Dermis blood vessel endothelial cell (primary cell): ENCODE measurements at regions not wholly inside any gene's neighbourhood (a gene's known extent, or its start where the extent isn't known, plus 50 kb on each side); places are given as distances from the start of the nearest gene placed in this dataset.
"Not testable (repeated sequence)": the region's sequence is repeated elsewhere in the genome, so short reads cannot be mapped to it uniquely, and the experiment has no call there.

Experiments
- DNase-seq: peaks from one replicate; pipeline ENCODE4 v3.0.0; 2010

- no peak for DNase-seq
These were observed 472.9 kb upstream of the FSIP2 start for GRCh38 chr2:185265747-185266146.

GRCh38 chr2:185268651-185269050 lies 470.0 kb upstream of the FSIP2 start:
- no peak for DNase-seq

GRCh38 chr2:185274718-185275484 lies 463.7 kb upstream of the FSIP2 start:
- no peak for DNase-seq

- DNase-seq, result not testable (repeated sequence)
These were observed 462.6 kb upstream of the FSIP2 start for GRCh38 chr2:185275979-185276378.

- DNase-seq, result no peak
These were observed 459.8 kb upstream of the FSIP2 start for GRCh38 chr2:185278761-185279160.

GRCh38 chr2:185279999-185280398 lies 458.6 kb upstream of the FSIP2 start:
- peak; percentile 1 for DNase-seq

GRCh38 chr2:185284696-185285095 lies 453.9 kb upstream of the FSIP2 start:
- no peak for DNase-seq

- not testable (repeated sequence) for DNase-seq
These were observed 448.6 kb upstream of the FSIP2 start for GRCh38 chr2:185290012-185290411.

- DNase-seq, result peak; percentile 35
These were observed 447.5 kb upstream of the FSIP2 start for GRCh38 chr2:185291035-185291647.

- no peak for DNase-seq
These were observed 438.7 kb upstream of the FSIP2 start for GRCh38 chr2:185299867-185300266.

GRCh38 chr2:185306119-185306518 lies 432.5 kb upstream of the FSIP2 start:
- DNase-seq, result no peak

- DNase-seq, result no peak
These were observed 422.2 kb upstream of the FSIP2 start for GRCh38 chr2:185316383-185316782.

GRCh38 chr2:185318271-185318724 lies 420.3 kb upstream of the FSIP2 start:
- no peak for DNase-seq

GRCh38 chr2:185335879-185336278 lies 402.7 kb upstream of the FSIP2 start:
- DNase-seq, result no peak

GRCh38 chr2:185337033-185337432 lies 401.6 kb upstream of the FSIP2 start:
- DNase-seq, result no peak

GRCh38 chr2:185338104-185338503 lies 400.5 kb upstream of the FSIP2 start:
- DNase-seq, result no peak

GRCh38 chr2:185347445-185347844 lies 391.2 kb upstream of the FSIP2 start:
- no peak for DNase-seq

- no peak for DNase-seq
These were observed 377.8 kb upstream of the FSIP2 start for GRCh38 chr2:185360776-185361175.

- DNase-seq, result no peak
These were observed 366.4 kb upstream of the FSIP2 start for GRCh38 chr2:185372188-185372587.

- no peak for DNase-seq
These were observed 365.4 kb upstream of the FSIP2 start for GRCh38 chr2:185373229-185373628.

- no peak for DNase-seq
These were observed 363.7 kb upstream of the FSIP2 start for GRCh38 chr2:185374878-185375277.

- no peak for DNase-seq
These were observed 362.9 kb upstream of the FSIP2 start for GRCh38 chr2:185375731-185376130.

- no peak for DNase-seq
These were observed 357.0 kb upstream of the FSIP2 start for GRCh38 chr2:185381631-185382030.

GRCh38 chr2:185384822-185385560 lies 353.6 kb upstream of the FSIP2 start:
- DNase-seq, result no peak
